Coronary artery (tissue), 2 donors: ENCODE measurements at regions not wholly inside any gene's neighbourhood (a gene's known extent, or its start where the extent isn't known, plus 50 kb on each side); places are given as distances from the start of the nearest gene placed in this dataset.

Source experiments
- DNase-seq: peaks from one replicate; pipeline ENCODE4 v3.0.0-alpha.2; 2017; ENCODE audit warnings: low spot score
- H3K27ac ChIP-seq, 2 donors: fragments of 200-600 bp; sonication (generic); one replicate each; pipeline ENCODE4 v1.5.1; 2016 to 2019
- H3K4me3 ChIP-seq: fragments of 200-600 bp; sonication (generic); 2 replicates; pipeline ENCODE4 v1.5.1; 2016; ENCODE audit warnings: mild to moderate bottlenecking, moderate library complexity
- CTCF ChIP-seq: fragments of 200-600 bp; sonication (generic); IDR thresholded peaks from one replicate; pipeline ENCODE4 v1.5.1; 2019; ENCODE audit warnings: antibody characterized with exemption

GRCh38 chr17:77809814-77810213 is 148.7 kb upstream of the TNRC6C start:
- Histone ChIP-seq H3K27ac (peak overlapping the region in 1 of 2 donors; percentile 83), H3K4me3 (no peak overlapping the region)
- no peak for TF ChIP-seq CTCF
- no peak for DNase-seq

- no peak for TF ChIP-seq CTCF
- Histone ChIP-seq H3K4me3 (no peak overlapping the region), H3K27ac (peak overlapping the region; percentile 67 to 83)
- peak; percentile 87 for DNase-seq
Measured at GRCh38 chr17:77810536-77810935, 148.0 kb upstream of the TNRC6C start.

GRCh38 chr17:77811521-77811920 is 147.0 kb upstream of the TNRC6C start:
- peak overlapping the region; percentile 32 to 83 for H3K27ac ChIP-seq
- TF ChIP-seq CTCF, result no peak
- H3K4me3 ChIP-seq, result no peak overlapping the region
- no peak for DNase-seq

- no peak overlapping the region for H3K4me3 ChIP-seq
- DNase-seq, result no peak
- no peak overlapping the region for H3K27ac ChIP-seq
- TF ChIP-seq CTCF, result no peak
Measured at GRCh38 chr17:77814091-77814772, 144.3 kb upstream of the TNRC6C start.

GRCh38 chr17:77815127-77815905 is 143.2 kb upstream of the TNRC6C start:
- Histone ChIP-seq H3K4me3 (no peak overlapping the region), H3K27ac (no peak overlapping the region)
- no peak for TF ChIP-seq CTCF
- no peak for DNase-seq

- no peak for TF ChIP-seq CTCF
- H3K27ac ChIP-seq, result no peak overlapping the region
- no peak for DNase-seq
Measured at GRCh38 chr17:77817953-77818352, 140.6 kb upstream of the TNRC6C start.

GRCh38 chr17:77819497-77819896 is 139.0 kb upstream of the TNRC6C start:
- DNase-seq, result no peak
- H3K4me3 ChIP-seq, result no peak overlapping the region
- H3K27ac ChIP-seq, result no peak overlapping the region
- TF ChIP-seq CTCF, result no peak

More at GRCh38 chr17:77817953-77818352, 140.6 kb upstream of the TNRC6C start:
- H3K4me3 ChIP-seq, result no peak overlapping the region
